Kasumi-1 (cell line): ENCODE measurements at regions not wholly inside any gene's neighbourhood (a gene's known extent, or its start where the extent isn't known, plus 50 kb on each side); places are given as distances from the start of the nearest gene placed in this dataset.
"Not testable (repeated sequence)": the region's sequence is repeated elsewhere in the genome, so short reads cannot be mapped to it uniquely, and the experiment has no call there.

Source experiments
- DNase-seq, 2 experiments: peaks; one replicate each; lab custom pipeline; 2025; lab: John Stamatoyannopoulos, UW

DNA sequence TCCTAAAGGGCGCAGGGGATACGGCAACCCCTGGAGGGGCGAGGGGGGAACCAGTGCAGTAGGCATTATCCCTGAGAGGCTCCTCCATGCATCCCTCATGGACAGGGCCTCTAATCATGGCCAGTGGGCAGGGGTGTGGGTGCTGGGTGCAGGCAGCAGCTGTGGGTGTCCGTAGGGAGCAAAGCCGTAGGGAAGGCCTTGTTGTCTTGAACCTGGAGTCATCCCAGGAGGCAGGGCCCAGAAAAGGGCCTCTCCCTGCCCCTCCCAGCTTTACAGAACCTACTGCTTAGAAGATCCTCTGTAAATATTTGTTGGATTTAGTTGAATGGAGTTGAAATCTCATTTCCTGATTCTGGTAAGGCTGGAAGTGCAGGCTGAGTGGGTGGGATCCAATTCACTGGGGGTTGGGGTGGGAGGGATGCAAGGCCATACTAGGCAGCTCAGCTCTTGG, 207.0 kb upstream of the HAAO start:
- no peak for DNase-seq

- no peak for DNase-seq
These were observed 206.3 kb upstream of the HAAO start for GRCh38 chr2:42998721-42999120.

- no peak for DNase-seq
These were observed 204.1 kb upstream of the HAAO start for GRCh38 chr2:42996528-42996927.

DNA sequence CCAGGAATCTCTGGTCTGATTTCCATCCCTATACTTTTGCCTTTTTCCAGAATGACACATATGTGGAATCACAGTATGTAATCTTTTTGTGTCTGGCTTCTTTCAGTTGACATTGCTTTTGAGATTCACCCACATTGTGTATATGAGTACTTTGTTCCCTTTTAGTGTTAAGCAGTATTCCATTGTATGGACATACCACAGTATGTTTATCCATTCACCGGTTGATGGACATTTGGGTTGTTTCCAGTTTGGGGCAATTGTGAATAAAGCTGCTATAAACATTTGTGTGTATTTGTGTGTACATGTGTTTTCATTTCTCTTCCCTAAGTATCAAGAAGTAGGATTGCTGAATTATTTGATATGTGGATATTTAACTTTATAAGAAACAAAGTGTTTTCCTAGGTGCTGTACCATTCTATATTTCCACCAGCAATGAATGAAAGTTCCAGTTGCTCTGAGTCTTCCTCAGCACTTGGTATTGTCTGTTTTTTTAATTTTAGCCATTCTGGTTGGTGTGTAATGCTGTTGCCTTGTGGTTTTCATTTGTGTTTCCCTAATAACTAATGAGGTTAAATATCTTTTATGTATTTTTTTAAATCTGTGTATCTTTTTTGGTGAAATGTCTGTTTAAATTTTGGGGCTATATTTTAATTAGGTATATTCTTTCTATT, 203.5 kb upstream of the HAAO start:
- no peak for DNase-seq

GRCh38 chr2:42989283-42990081, 197.1 kb upstream of the HAAO start:
- DNase-seq = not testable (repeated sequence)

GRCh38 chr2:42988055-42988454, 195.7 kb upstream of the HAAO start:
- DNase-seq = not testable (repeated sequence)

- no peak for DNase-seq
These were observed 194.9 kb upstream of the HAAO start for GRCh38 chr2:42987112-42987922.

DNA sequence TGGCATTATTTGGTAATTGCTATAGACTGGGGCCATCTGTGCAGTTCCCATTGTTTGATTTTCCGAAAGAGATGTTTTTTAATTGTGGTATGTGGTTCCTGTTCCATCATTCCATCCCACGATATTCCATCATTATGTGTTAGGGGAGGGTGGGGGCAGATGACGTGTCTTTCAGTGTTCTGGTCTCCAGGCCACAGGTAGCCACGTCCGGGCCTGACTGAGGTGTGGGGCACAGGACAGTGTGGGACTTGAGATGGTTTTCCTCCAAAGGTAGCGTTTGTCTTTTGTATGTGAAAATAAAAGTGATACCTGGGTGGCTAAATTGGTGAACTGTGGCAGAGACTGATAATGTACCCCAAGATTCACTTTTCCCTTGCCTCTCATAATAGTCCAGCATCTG, 192.2 kb upstream of the HAAO start:
- no peak for DNase-seq

DNA sequence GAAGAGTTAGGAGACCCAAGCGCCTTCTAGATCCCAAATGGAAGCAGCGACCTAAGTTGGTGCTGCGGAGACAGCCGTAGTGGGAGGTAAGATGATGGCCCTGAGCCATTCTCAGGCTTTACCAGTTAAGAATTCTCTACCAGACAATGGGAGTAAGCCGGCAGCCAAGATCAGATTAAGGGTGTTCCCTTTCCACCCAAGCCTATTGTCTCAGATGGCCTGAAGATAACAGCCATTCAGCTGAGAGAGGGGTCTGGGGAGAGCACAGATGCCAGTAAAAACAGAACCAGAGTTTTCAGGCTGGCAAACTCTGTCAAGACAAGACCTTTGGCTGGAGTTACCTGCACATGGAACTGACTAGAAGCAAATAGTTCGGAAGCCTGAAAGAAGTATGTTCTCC, 191.7 kb upstream of the HAAO start:
- DNase-seq = no peak

DNA sequence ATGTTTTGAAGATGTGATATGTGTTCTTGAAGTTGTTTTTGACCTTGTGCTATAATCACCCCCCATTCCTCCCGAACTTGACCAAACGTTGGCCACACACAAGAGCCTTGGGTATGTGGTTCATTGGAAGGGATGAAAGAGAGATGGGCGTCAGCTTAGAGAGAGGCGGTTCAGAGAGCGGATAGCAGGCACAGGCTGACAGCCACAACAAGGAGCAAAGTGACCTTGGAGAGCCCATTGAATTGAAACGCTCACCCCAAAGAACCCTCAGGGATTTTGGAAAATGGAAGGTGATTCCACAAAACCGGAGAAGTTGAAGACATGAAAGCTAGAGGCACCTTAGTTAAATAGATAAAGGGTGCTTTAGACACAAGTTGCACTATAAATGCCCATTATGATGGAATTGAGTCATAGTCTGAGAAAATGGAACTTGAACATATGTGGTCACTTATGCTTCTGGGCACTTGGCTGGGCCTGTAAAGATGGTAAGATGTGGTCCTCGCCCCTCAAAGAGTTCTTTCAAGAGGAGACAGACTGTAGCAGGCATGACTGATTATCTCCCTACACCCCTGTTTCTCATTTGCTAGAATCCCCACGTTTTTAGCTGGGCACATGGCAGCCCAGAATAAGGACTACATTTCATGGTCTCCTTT, 188.5 kb upstream of the HAAO start:
- no peak for DNase-seq

- DNase-seq = no peak
These were observed 187.7 kb upstream of the HAAO start for GRCh38 chr2:42979870-42980763.

DNA sequence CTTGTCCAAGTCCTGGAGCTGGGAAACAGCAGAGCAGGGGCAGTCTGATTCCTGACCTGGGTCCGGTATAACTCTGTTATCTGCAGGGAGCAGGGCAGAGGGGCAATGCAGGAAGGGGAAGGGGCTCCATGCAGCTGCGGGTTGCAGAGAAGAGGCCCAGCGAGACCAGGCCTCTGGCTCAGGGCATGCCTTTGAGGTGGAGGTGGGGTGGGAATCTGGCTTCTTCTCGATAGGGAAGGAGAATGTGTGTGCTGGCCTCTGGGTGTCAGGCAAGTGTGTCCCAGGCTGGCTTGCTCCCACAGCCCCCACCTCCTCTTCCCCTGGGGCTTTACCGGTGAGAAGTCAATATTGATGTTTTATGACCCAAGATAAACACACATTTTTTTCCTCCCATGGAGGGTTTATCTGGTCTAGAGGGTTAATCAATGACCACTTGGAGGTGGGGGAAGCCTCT, 187.1 kb upstream of the HAAO start:
- DNase-seq = no peak

DNA sequence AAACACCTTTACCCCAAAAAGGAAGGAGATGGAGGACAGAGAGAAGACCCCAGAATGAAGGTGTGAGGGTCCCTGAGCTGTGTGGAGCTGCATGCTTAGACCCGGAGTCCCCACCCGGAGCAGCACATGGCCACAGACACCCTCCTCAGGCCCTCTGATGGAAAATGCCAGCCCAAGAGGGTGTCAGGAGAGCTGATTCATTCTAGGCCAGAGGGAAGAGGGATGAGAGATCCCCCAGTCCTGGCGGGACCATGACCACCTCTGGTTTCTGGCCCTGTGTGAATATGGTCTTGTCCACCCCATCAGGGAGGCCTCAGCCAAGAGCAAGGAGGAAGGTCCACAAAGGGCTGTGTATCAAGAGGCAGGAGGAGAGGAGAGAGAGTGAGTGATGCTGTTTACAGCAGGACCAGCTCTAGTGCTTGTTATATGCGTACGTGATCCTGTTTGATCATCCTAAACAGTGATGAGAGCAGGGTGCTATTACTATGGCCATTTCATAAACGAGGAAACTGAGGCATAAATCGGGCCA, 186.6 kb upstream of the HAAO start:
- no peak for DNase-seq

DNA sequence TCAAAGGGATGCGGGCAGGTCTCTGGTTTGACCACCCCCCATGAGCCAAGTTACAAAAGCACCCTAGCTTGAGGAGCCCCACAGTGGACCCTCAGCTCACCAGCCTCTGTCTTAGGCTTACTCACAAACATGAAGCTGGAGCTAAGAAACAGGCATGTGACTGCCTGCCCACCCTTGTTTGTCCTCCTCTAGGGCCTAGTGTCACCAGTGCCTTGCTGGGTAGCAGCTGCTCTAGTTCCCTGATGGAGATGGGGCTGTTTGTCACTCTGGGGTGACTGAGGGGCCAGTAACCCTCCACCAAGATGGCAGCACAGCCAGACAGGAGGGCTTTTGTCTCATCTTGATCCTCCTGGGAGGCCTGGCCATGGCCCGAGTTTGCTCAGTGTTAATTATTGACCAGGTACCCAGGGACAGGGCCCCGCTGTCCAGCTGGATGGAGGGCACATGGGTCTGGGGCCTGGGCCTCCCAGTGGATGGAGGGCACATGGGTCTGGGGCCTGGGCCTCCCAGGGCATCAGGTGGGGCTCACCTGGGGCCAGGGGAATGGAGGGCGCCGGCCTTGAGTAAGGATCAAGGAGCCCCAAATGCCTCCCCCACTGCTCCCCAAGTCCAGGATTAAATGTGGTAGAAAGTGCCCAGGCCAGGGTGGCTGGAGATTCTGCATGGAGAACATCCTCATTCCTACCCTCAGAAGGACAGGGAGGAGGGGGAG, 185.9 kb upstream of the HAAO start:
- DNase-seq = no peak

DNA sequence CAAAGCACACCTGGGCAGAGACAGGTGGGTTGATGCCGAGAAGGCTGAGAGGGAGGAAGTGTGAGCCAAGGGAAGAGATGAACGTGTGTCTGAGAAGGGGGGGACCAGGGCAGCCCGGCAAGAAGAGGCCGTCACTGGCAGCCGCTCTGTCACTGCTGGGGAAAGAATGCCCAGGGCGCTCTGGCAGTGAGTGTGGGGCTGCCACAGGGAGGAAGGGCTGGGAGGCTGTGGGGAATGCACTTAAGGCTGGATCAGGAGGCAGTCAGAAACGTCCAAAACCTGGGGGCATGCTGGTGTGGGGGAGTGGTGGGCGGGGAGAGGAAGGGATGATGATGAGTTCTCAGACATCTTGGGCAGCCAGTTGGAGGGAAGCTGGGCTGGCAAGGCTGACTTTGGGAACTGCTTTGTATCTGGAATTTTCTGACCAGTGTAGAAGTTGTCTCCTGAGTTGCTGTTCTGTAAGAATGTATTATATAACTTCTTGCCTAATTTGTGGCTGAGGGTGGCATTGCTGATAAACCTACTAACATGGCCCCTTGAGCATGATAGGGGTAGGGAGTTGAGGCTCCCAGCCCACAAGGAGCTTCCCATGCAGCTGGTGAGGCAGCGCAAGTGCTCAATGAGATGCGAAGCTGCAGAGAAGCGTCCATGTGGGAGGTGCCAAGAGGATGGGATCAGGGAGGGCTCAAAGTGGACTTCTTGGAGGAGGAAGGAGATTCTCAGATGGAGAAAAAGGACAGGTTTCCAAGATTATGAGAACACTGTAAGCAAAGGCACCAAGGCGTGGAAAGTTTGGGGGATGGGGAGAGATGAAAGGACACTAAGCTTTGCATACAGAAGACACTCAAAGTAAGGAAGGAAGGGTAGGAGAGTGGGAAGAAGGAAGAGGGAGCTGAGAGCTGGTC, 185.1 kb upstream of the HAAO start:
- DNase-seq = no peak

GRCh38 chr2:42976351-42976750, 184.0 kb upstream of the HAAO start:
- DNase-seq = no peak

GRCh38 chr2:42974721-42975717, 182.6 kb upstream of the HAAO start:
- peak; percentile 35 to 58 for DNase-seq
